DND-41 (cell line): ENCODE measurements at regions not wholly inside any gene's neighbourhood (a gene's known extent, or its start where the extent isn't known, plus 50 kb on each side); places are given as distances from the start of the nearest gene placed in this dataset.

Experiments
- ATAC-seq: fragments of 200-7000 bp; cut with Tn5 transposase; 3 replicates; pipeline ENCODE4 v1.9.1; 2021; ENCODE audit warnings: low read depth; ENCODE audit not compliant: insufficient read depth
- DNase-seq: peaks from one replicate; pipeline ENCODE4 v3.0.0-alpha.2; 2020
- H2AFZ ChIP-seq: 2 replicates; pipeline ENCODE4 v1.6.0; 2012; ENCODE audit warnings: low read depth, low read length
- H3K27ac ChIP-seq: 2 replicates; pipeline ENCODE4 v1.5.1; 2012; ENCODE audit warnings: low read length, inconsistent platforms
- H3K27me3 ChIP-seq: fragments of 200-600 bp; sonication (generic); 2 replicates; pipeline ENCODE4 v1.6.0; 2012; ENCODE audit warnings: low read length, mild to moderate bottlenecking, inconsistent platforms; ENCODE audit not compliant: insufficient read depth, poor library complexity
- H3K36me3 ChIP-seq: 2 replicates; pipeline ENCODE4 v1.5.1; 2012; ENCODE audit warnings: low read length, inconsistent platforms; ENCODE audit not compliant: insufficient read depth
- H3K4me1 ChIP-seq: 2 replicates; pipeline ENCODE4 v1.5.1; 2012; ENCODE audit warnings: mild to moderate bottlenecking, low read length; ENCODE audit not compliant: insufficient read depth
- H3K4me2 ChIP-seq: 2 replicates; pipeline ENCODE4 v1.6.0; 2012; ENCODE audit warnings: mild to moderate bottlenecking, moderate library complexity, low read length, inconsistent platforms; ENCODE audit not compliant: insufficient read depth
- H3K4me3 ChIP-seq, 2 experiments: fragments of 200-600 bp in 1 of 2; shearing (Covaris generic) in 1 of 2; 2 replicates each; pipeline ENCODE4 v1.5.1; 2012 to 2016; ENCODE audit warnings: inconsistent platforms in 2 of 2, low read length in 2 of 2, mild to moderate bottlenecking in 2 of 2, low read depth in 1 of 2, moderate library complexity in 1 of 2
- H3K79me2 ChIP-seq: 2 replicates; pipeline ENCODE4 v1.6.0; 2012; ENCODE audit warnings: low read length, inconsistent platforms; ENCODE audit not compliant: insufficient read depth
- H3K9ac ChIP-seq: 2 replicates; pipeline ENCODE4 v1.6.0; 2012; ENCODE audit warnings: low read depth, mild to moderate bottlenecking, inconsistent platforms, low read length, moderate library complexity
- H3K9me3 ChIP-seq: 2 replicates; pipeline ENCODE4 v1.5.1; 2012; ENCODE audit warnings: low read length, moderate library complexity, mild to moderate bottlenecking, inconsistent platforms; ENCODE audit not compliant: insufficient read depth, severe bottlenecking
- H4K20me1 ChIP-seq: 2 replicates; pipeline ENCODE4 v1.6.0; 2012; ENCODE audit warnings: low read length; ENCODE audit not compliant: insufficient read depth
- EZH2 ChIP-seq: IDR thresholded peaks from 3 replicates; pipeline ENCODE4 v1.6.1; 2012; ENCODE audit warnings: borderline replicate concordance, low read depth, mild to moderate bottlenecking, moderate library complexity, low read length, inconsistent platforms; ENCODE audit not compliant: severe bottlenecking
- TF ChIP-seq, protein P1 (sequence below): IDR thresholded peaks from 2 replicates; pipeline ENCODE4 v1.5.1; 2012; ENCODE audit warnings: borderline replicate concordance, low read length, moderate library complexity, mild to moderate bottlenecking; ENCODE audit not compliant: poor library complexity, severe bottlenecking; ENCODE audit errors: extremely low read depth

DNA sequence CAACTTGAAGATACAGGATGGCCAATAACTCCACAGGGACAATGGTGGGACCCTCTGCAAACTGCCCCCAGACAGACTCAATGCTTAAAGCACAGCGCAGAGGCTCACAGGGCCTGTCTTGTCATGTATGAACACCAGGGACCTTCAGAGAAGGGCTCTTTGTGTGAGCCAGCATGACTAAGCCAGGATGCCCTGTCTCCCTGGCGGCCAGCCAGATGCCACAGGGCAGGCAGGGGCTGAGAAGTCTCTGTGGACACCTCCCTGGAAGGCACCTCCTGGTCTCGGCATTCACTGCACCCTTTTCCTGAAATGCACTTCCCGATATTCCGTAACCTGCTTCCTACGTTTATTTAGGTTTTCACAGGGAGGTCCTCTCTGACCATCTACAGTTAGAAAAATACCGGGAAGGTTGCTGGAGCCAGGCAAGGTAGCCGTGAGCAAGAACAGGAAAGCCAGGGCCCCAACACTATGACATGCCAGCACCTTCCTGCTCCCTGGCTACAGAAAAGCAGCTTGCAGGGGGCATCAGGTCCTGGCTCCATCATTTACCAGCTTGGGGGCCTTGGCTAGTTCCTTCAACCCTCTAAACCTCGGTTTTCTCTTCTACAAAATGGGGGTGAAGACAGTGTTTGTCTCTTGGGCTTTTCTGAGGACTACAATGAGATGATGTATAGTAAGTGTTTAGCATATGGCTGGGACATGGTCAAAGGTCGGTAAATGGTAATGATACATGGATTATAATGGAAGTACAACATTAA is 65.0 kb downstream of the PITPNM2 start:
- DNase-seq: no peak
- TF ChIP-seq, protein P1, sequence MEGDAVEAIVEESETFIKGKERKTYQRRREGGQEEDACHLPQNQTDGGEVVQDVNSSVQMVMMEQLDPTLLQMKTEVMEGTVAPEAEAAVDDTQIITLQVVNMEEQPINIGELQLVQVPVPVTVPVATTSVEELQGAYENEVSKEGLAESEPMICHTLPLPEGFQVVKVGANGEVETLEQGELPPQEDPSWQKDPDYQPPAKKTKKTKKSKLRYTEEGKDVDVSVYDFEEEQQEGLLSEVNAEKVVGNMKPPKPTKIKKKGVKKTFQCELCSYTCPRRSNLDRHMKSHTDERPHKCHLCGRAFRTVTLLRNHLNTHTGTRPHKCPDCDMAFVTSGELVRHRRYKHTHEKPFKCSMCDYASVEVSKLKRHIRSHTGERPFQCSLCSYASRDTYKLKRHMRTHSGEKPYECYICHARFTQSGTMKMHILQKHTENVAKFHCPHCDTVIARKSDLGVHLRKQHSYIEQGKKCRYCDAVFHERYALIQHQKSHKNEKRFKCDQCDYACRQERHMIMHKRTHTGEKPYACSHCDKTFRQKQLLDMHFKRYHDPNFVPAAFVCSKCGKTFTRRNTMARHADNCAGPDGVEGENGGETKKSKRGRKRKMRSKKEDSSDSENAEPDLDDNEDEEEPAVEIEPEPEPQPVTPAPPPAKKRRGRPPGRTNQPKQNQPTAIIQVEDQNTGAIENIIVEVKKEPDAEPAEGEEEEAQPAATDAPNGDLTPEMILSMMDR: no peak
- no peak for TF ChIP-seq EZH2
- H3K9ac ChIP-seq: no peak overlapping the region
- peaks cover 3% of the 10 kb centered on the region for H3K27me3 ChIP-seq
- H3K27ac ChIP-seq: no peak overlapping the region
- no peaks in the 10 kb centered on the region; the same call in 1 of the 2 replicates for H4K20me1 ChIP-seq
- no peak overlapping the region for H3K4me2 ChIP-seq
- no peaks in the 10 kb centered on the region for H3K79me2 ChIP-seq
- H3K9me3 ChIP-seq: no peaks in the 10 kb centered on the region
- no peaks in the 10 kb centered on the region for H3K36me3 ChIP-seq
- no peaks in the 10 kb centered on the region for H3K4me1 ChIP-seq
- H2AFZ ChIP-seq: no peak overlapping the region
- H3K4me3 ChIP-seq: no peak overlapping the region
- no peak for ATAC-seq

DNA sequence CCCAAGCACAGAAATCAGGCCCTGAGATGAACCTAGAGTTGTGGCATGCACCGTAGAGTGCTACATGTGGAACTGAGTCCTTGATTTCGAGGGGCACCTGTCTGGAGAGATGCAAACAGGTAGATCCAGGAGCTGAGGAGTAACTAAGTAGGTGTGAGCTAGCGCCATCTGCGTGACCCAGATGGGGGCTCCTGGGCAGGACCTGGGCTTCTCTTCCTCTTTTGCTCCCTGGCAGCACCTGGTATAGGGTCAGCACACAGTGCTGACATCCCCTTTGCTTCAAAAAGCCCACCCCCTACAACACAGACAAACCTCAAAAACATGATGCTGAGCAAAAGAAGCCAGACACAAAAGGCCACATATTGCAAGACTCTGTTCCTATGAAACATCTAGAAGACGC is 65.8 kb downstream of the PITPNM2 start:
- H3K27me3 ChIP-seq: peaks cover 3% of the 10 kb centered on the region
- no peaks in the 10 kb centered on the region for H3K36me3 ChIP-seq
- TF ChIP-seq, protein P1: no peak
- H3K9ac ChIP-seq: no peak overlapping the region
- no peak overlapping the region for H3K4me2 ChIP-seq
- no peak overlapping the region for H3K4me3 ChIP-seq
- no peaks in the 10 kb centered on the region for H3K4me1 ChIP-seq
- ATAC-seq (no peak), DNase-seq (no peak)
- no peaks in the 10 kb centered on the region for H3K9me3 ChIP-seq
- no peaks in the 10 kb centered on the region; the same call in 1 of the 2 replicates for H4K20me1 ChIP-seq
- H3K79me2 ChIP-seq: no peaks in the 10 kb centered on the region
- no peak overlapping the region for H3K27ac ChIP-seq
- H2AFZ ChIP-seq: no peak overlapping the region

DNA sequence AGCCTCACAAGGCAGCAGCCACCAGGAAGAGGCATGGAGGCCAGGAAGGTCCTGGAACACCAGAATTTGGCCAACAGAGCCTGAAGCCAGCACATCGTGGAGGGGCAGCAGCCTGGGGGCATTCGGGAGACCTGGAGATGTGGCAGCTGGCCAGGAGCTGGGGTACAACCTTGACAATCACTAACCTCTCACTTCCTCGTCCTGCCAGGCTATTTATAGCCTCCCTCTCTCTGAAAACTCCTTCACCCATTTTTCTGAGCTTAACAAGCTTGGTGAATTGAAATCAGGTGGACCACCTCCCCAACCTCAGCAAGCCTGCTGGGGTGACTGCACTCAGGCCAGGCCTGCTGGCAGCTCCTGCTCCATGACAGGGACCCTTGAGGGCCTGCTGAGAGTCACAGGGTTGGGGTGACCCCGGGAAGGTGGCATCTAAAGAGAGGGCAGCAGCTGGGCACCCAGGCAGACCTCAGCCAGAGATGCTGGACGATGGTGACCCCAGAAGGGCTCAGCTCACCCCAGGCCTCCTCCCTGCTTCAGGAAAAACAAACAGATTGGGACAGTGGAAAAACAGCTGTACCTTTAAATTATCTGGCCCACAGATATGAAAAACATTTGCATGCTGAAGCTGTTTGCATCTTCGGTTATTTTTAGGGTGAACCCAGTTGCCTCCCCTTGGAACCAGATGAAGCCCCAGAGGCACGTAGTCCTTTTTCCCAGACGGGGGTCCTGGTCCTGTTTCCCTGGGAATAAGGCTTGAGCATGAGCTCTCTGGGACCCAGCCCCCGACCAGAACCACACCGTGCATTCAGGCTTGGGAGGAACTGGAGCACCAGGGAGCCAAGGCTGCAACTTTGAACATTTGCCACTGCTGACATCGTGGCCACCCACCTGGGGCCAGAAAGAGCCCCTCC is 67.0 kb downstream of the PITPNM2 start:
- Histone ChIP-seq H2AFZ (no peak overlapping the region), H3K79me2 (no peaks in the 10 kb centered on the region), H3K27me3 (peaks cover 3% of the 10 kb centered on the region), H3K27ac (no peak overlapping the region), H3K4me3 (no peak overlapping the region), H3K9ac (no peak overlapping the region), H4K20me1 (no peaks in the 10 kb centered on the region; the same call in 1 of the 2 replicates), H3K4me2 (no peak overlapping the region), H3K9me3 (no peaks in the 10 kb centered on the region), H3K36me3 (no peaks in the 10 kb centered on the region), H3K4me1 (no peaks in the 10 kb centered on the region)
- ATAC-seq: no peak
- DNase-seq: no peak
- TF ChIP-seq, protein P1: no peak
- no peak for TF ChIP-seq EZH2
